GM21526 (cell line): ENCODE measurements at regions not wholly inside any gene's neighbourhood (a gene's known extent, or its start where the extent isn't known, plus 50 kb on each side); places are given as distances from the start of the nearest gene placed in this dataset.

Experiments
- ATAC-seq: cut with Tn5 transposase; IDR thresholded peaks from one replicate; pipeline ENCODE4 v1.9.1; 2021; ENCODE audit warnings: moderate library complexity; ENCODE audit not compliant: unreplicated experiment, low FRiP score

- no peak for ATAC-seq
Measured at GRCh38 chr1:184301227-184301626, 85.6 kb upstream of the C1orf21 start.

- ATAC-seq = no peak
Measured at GRCh38 chr1:184302346-184302745, 84.5 kb upstream of the C1orf21 start.

DNA sequence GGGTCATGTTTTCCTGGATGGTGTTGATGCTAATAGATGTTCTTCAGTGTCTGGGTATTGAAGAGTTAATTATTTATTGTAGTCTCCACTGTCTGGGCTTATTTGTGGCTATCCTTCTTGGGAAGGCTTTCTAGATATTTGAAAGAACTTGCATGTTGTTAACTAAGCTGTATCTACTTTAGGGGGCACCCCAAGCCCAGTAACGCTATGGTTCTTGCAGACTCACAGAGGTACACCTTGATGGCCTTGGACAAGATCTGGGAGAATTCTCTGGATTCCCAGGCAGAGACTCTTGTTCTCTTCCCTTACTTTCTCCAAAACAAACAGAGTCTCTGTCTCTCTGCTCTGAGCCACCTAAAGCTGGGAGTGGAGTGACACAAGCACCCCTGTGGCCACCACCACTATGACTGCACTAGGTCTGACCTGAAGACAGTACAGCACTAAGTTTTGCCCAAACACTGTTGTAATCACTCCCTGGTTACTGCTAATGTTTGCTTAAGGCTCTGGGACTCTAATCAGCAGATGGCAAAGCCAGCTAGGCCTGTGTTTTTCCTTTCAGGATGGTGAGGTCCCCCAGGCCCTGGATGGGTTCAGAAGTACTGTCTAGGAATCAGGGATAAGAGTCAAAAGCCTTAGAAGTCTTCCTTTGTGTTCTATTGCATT lies 76.5 kb upstream of the C1orf21 start:
- no peak for ATAC-seq

- no peak for ATAC-seq
Measured at GRCh38 chr1:184311580-184311979, 75.2 kb upstream of the C1orf21 start.

DNA sequence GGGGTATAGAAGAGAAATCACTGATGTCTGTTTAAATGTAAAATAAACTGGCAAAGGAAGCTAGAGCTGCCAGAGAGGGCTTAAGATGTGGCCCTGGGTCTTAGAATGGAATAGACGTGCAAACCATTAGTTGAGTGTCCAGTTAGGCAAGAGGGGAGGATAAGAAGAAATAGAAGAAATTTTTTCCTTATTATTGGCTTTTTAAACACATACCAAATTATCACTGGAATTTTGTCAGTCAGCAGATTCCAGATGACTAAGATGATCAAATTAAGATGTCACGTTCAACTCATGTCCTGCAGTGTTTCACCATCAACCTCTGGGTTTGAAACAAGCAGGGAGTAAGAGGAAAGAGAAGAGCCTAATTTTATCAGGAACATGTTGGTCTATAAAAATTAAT lies 71.6 kb upstream of the C1orf21 start:
- ATAC-seq = no peak

GRCh38 chr1:184319879-184320278 lies 67.0 kb upstream of the C1orf21 start:
- no peak for ATAC-seq

- no peak for ATAC-seq
Measured at GRCh38 chr1:184322253-184322652, 64.6 kb upstream of the C1orf21 start.

- ATAC-seq = no peak
Measured at GRCh38 chr1:184324972-184325371, 61.9 kb upstream of the C1orf21 start.

DNA sequence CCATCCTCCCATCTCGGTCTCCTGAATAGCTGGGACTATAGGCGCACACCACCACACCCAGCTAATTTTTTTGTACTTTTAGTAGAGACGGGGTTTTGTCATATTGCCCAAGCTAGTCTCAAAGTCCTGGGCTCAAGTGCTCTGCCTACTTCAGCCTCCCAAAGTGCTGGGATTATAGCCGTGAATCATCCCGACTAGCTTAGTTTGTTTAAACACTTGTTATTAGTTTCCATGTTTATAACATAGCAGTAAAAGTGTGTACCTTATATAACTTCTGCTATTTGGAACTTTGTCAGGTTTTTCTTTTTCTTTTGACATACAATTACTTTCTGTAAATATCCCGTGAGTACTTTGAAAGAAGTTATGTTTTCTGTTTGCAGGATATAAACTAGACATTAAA lies 60.6 kb upstream of the C1orf21 start:
- ATAC-seq = no peak

DNA sequence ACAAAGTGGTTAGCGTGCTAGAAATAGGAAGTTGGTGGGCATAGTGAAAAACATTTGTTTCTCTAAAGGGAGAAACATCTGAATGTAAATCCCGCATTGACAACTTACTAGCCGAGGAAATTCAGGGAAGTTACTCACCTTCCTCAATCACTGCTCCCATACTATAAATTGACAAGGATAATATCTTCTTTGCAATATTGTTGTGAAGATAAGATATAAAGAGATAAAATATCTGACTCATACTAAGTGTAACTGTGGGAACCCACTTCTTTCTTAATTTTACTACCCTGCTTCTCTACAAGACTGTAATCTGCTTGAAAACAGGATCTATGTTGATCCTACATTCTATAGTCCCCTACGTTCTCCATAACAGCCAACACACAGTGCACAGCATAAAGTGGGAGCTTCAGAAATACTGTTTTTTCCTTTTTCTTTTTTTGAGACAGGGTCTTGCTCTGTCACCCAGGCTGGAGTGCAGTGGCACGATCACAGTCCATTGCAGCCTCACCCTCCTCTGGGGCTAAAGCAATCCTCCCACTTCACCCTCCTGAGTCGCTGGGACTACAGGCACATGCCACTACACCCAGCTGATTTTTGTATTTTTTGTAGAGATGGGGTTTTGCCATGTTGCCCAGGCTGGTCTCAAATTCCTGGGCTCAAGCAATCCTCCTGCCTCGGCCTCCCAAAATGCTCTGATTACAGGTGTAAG lies 57.4 kb upstream of the C1orf21 start:
- no peak for ATAC-seq

DNA sequence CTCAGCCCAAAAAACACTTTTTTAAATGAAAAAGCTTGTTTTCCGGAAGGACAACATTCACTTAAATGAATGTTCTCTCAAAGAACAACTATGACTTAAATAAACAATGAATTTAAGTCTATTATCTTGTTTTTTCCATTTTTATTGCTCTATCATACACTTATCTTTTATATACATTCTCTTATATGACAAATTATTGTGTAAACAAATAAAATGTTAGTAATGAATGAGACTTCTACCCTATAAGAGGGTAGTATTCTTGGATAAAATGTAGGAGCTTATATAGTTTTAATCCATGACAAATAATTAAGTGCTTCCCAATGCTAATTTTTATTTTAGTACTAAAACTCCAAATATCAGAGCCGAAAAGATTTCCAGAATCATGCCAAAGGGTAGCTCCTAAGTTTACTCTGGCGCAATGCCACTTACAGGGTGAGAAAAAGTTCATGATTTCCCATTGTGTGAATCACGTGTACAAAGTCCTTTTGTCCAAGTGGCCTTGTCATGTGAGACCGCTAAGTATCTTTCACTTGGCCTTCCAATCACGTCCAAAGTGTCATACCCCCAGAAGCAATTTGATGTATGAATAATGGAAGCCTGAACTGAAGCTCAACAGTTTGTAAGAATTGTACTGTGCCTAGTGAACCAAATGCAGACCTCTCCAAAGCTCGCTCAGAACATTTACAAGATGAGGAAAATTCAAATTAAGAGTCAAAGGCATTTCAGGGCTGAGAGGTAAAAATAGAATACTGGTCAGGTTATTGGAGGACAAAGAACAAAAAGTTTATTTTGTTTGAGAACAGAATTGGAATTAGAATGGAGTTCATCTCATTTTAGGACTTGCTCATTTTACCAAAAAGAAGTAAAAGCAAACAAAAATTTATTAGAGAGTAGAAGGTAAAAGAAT lies 56.6 kb upstream of the C1orf21 start:
- ATAC-seq = no peak

DNA sequence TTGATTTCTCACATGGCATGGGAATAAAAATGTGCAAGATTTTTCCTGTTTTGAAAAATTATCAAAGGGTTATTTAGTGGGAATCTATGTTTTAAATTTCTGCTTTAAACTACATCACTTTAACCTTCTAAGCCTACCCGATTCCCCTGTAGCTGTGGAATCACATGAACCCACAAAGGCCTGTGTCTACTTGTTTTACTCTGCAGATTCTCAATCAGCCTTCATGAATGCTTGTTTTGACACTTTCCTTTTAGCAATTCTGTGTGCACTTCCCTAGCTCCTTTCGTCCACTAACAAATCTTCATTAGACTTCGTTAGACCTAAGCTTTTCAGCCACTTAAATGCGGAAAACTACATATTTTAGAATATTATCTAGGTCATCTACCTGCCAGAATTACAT lies 56.0 kb upstream of the C1orf21 start:
- no peak for ATAC-seq
